ENCODE measurements at regions not wholly inside any gene's neighbourhood (a gene's known extent, or its start where the extent isn't known, plus 50 kb on each side); places are given as distances from the start of the nearest gene placed in this dataset.

DNA sequence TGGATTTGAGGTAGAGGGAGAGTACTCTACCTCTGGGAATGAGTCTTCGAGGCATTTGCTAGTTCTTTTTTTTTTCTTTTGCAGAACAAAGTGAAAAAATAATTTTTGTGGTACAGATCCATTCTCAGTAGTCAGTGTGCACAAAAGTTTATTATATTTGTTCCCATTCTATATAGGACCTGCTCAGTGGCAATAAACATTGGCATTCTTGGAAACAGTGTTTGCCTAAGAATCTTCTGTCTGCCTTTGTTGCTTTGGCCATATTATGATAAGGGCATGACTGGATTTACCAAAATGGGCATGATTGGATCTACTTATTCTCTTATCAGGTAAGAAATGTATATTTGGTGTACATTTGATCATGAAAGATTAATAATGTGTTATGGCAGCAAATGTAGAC, 583.3 kb downstream of the PLCL1 start:
- TF ChIP-seq, protein P1, sequence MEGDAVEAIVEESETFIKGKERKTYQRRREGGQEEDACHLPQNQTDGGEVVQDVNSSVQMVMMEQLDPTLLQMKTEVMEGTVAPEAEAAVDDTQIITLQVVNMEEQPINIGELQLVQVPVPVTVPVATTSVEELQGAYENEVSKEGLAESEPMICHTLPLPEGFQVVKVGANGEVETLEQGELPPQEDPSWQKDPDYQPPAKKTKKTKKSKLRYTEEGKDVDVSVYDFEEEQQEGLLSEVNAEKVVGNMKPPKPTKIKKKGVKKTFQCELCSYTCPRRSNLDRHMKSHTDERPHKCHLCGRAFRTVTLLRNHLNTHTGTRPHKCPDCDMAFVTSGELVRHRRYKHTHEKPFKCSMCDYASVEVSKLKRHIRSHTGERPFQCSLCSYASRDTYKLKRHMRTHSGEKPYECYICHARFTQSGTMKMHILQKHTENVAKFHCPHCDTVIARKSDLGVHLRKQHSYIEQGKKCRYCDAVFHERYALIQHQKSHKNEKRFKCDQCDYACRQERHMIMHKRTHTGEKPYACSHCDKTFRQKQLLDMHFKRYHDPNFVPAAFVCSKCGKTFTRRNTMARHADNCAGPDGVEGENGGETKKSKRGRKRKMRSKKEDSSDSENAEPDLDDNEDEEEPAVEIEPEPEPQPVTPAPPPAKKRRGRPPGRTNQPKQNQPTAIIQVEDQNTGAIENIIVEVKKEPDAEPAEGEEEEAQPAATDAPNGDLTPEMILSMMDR (IDR thresholded peaks at IDR 0.05) = no peak
- TF ChIP-seq NR2C2 (CRISPR knock-in tag; IDR thresholded peaks at IDR 0.05) = no peak
- no peak for TF ChIP-seq CREB1 (CRISPR knock-in tag; IDR thresholded peaks at IDR 0.05)
- TF ChIP-seq, protein P2, sequence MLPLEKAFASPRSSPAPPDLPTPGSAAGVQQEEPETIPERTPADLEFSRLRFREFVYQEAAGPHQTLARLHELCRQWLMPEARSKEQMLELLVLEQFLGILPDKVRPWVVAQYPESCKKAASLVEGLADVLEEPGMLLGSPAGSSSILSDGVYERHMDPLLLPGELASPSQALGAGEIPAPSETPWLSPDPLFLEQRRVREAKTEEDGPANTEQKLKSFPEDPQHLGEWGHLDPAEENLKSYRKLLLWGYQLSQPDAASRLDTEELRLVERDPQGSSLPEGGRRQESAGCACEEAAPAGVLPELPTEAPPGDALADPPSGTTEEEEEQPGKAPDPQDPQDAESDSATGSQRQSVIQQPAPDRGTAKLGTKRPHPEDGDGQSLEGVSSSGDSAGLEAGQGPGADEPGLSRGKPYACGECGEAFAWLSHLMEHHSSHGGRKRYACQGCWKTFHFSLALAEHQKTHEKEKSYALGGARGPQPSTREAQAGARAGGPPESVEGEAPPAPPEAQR (CRISPR knock-in tag; IDR thresholded peaks at IDR 0.05) = no peak
- TF ChIP-seq GABPB1 (CRISPR knock-in tag; IDR thresholded peaks at IDR 0.05) = no peak
- TF ChIP-seq, protein P3, sequence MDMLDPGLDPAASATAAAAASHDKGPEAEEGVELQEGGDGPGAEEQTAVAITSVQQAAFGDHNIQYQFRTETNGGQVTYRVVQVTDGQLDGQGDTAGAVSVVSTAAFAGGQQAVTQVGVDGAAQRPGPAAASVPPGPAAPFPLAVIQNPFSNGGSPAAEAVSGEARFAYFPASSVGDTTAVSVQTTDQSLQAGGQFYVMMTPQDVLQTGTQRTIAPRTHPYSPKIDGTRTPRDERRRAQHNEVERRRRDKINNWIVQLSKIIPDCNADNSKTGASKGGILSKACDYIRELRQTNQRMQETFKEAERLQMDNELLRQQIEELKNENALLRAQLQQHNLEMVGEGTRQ (CRISPR knock-in tag; IDR thresholded peaks at IDR 0.05) = no peak
- TF ChIP-seq, protein P4, sequence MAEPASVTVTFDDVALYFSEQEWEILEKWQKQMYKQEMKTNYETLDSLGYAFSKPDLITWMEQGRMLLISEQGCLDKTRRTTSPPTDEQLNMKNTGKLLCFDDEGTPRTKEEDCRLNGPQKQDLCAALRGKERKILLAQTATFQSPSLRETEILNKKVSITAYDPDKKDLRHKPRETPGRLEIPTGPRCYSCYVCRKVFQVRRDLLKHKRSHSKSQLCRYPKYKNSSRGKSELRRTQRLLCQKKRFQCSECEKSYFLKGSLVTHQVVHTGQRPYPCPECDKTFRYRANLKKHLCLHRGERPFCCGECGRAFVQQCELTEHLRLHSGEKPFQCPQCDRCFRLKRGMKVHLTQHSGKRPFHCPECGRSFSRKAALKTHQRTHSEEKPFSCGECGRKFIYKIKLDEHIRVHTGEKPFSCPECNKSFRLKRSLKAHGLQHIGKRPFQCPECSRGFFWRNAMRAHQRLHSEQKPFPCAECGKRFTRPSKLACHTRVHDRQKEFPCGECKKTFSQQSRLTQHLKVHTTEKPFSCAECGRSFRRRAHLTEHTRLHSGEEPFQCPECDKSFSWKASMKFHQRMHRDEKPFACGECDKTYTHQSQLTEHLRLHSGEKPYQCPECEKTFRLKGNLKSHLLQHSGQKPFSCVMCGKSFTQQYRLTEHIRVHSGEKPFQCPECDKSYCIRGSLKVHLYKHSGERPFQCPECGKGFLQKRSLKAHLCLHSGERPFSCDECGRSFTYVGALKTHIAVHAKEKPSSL (CRISPR knock-in tag; conservative IDR thresholded peaks at IDR 0.05) = no peak
- TF ChIP-seq FOXJ3 (CRISPR knock-in tag; IDR thresholded peaks at IDR 0.05; ENCODE audit: borderline replicate concordance) = no peak
- no peak for TF ChIP-seq ZNF138 (CRISPR knock-in tag; conservative IDR thresholded peaks at IDR 0.05)

Measured in WTC11 (cell line).